Liver (tissue), 8 donors: ENCODE measurements at regions not wholly inside any gene's neighbourhood (a gene's known extent, or its start where the extent isn't known, plus 50 kb on each side); places are given as distances from the start of the nearest gene placed in this dataset.

Source experiments
- DNase-seq: peaks from one replicate; pipeline ENCODE4 v3.0.0-alpha.2; 2017; ENCODE audit warnings: low spot score
- H3K27ac ChIP-seq, 2 donors: one replicate each; pipeline ENCODE4 v1.7.0; 2013; ENCODE audit warnings: inconsistent platforms in 2 of 2, low read length in 2 of 2, control low read depth in 1 of 2, low read depth in 1 of 2, mild to moderate bottlenecking in 1 of 2
- H3K27me3 ChIP-seq, 4 donors: one replicate each; pipeline versions ENCODE4 v1.6.1 to v1.7.0; 2013; ENCODE audit warnings: low read length in 3 of 4, inconsistent platforms in 1 of 4, mild to moderate bottlenecking in 1 of 4, moderate library complexity in 1 of 4; ENCODE audit not compliant: control insufficient read depth in 4 of 4, insufficient read depth in 4 of 4
- H3K36me3 ChIP-seq, 4 donors: one replicate each; pipeline versions ENCODE4 v1.6.1 to v1.7.0; 2013; ENCODE audit warnings: low read length in 3 of 4, mild to moderate bottlenecking in 3 of 4, low read depth in 1 of 4, moderate library complexity in 1 of 4; ENCODE audit not compliant: control insufficient read depth in 4 of 4, insufficient read depth in 3 of 4
- H3K4me1 ChIP-seq, 4 donors: one replicate each; pipeline versions ENCODE4 v1.6.1 to v1.7.0; 2013; ENCODE audit warnings: low read length in 3 of 4, mild to moderate bottlenecking in 3 of 4, moderate library complexity in 1 of 4; ENCODE audit not compliant: control insufficient read depth in 4 of 4, insufficient read depth in 4 of 4
- H3K4me3 ChIP-seq, 3 donors: one replicate each; pipeline versions ENCODE4 v1.6.1 to v1.7.0; 2013; ENCODE audit warnings: low read length in 3 of 3, control low read depth in 1 of 3, low read depth in 1 of 3, mild to moderate bottlenecking in 1 of 3
- H3K9ac ChIP-seq, 2 donors: one replicate each; pipeline ENCODE4 v1.7.0; 2013; ENCODE audit warnings: low read length in 2 of 2, mild to moderate bottlenecking in 2 of 2, moderate library complexity in 2 of 2, control low read depth in 1 of 2, low read depth in 1 of 2
- H3K9me3 ChIP-seq, 4 donors: one replicate each; pipeline versions ENCODE4 v1.6.1 to v1.7.0; 2013; ENCODE audit warnings: low read length in 3 of 4; ENCODE audit not compliant: control insufficient read depth in 4 of 4
- EGR1 ChIP-seq, 2 donors: IDR thresholded peaks; 2 replicates each; pipeline ENCODE4 v1.6.1; 2016 to 2018; ENCODE audit warnings: antibody characterized with exemption in 2 of 2, low read depth in 2 of 2
- FOXA1 ChIP-seq: IDR thresholded peaks from 2 replicates; pipeline ENCODE4 v1.6.1; 2016; ENCODE audit warnings: antibody characterized with exemption
- FOXA2 ChIP-seq: IDR thresholded peaks from 2 replicates; pipeline ENCODE4 v1.6.1; 2016; ENCODE audit warnings: antibody characterized with exemption
- GABPA ChIP-seq, 2 donors: IDR thresholded peaks in 1 of 2; conservative IDR thresholded peaks in 1 of 2; 2 replicates each; pipeline ENCODE4 v1.6.1; 2016; ENCODE audit warnings: antibody characterized with exemption in 2 of 2, mild to moderate bottlenecking in 1 of 2, moderate library complexity in 1 of 2
- HNF4A ChIP-seq, 2 donors: conservative IDR thresholded peaks; 2 replicates each; pipeline ENCODE4 v1.6.1; 2016; ENCODE audit warnings: antibody characterized with exemption in 2 of 2, mild to moderate bottlenecking in 2 of 2
- HNF4G ChIP-seq: IDR thresholded peaks from 2 replicates; pipeline ENCODE4 v1.6.1; 2016; ENCODE audit warnings: antibody characterized with exemption
- JUND ChIP-seq, 2 donors: IDR thresholded peaks; 2 replicates each; pipeline ENCODE4 v1.6.1; 2016; ENCODE audit warnings: antibody characterized with exemption in 2 of 2
- NR2F2 ChIP-seq: IDR thresholded peaks from 2 replicates; pipeline ENCODE4 v1.6.1; 2016; ENCODE audit warnings: antibody characterized with exemption
- RAD21 ChIP-seq, 2 donors: IDR thresholded peaks; 2 replicates each; pipeline ENCODE4 v1.6.1; 2016; ENCODE audit warnings: antibody characterized with exemption in 2 of 2, mild to moderate bottlenecking in 2 of 2
- REST ChIP-seq: IDR thresholded peaks from 2 replicates; pipeline ENCODE4 v1.6.1; 2016; ENCODE audit warnings: antibody characterized with exemption, mild to moderate bottlenecking
- RXRA ChIP-seq, 2 donors: IDR thresholded peaks; 2 replicates each; pipeline ENCODE4 v1.6.1; 2017 to 2018; ENCODE audit warnings: antibody characterized with exemption in 2 of 2, mild to moderate bottlenecking in 1 of 2
- SP1 ChIP-seq: IDR thresholded peaks from 2 replicates; pipeline ENCODE4 v1.6.1; 2018; ENCODE audit warnings: antibody characterized with exemption, mild to moderate bottlenecking
- TAF1 ChIP-seq: conservative IDR thresholded peaks from 2 replicates; pipeline ENCODE4 v1.6.1; 2016; ENCODE audit warnings: antibody characterized with exemption, mild to moderate bottlenecking
- YY1 ChIP-seq: IDR thresholded peaks from 2 replicates; pipeline ENCODE4 v1.6.1; 2016; ENCODE audit warnings: antibody characterized with exemption, mild to moderate bottlenecking
- WGBS: extraction: QIAGEN DNeasy Blood & Tissue Kit; methylation state at CpG from one replicate; pipeline ENCODE4 v1.1.7; 2013; 5-methylcytosine and 5-hydroxymethylcytosine counted together
- TF ChIP-seq, protein P1 (sequence below): fragments of 150-350 bp; IDR thresholded peaks from 2 replicates; pipeline ENCODE4 v1.5.1; 2017; ENCODE audit warnings: improper control_type of control experiment, low read depth, low read length; ENCODE audit not compliant: missing input control
- TF ChIP-seq, protein P2 (sequence below): IDR thresholded peaks from 2 replicates; pipeline ENCODE4 v1.6.1; 2016; ENCODE audit warnings: antibody characterized with exemption
- TF ChIP-seq, protein P3 (sequence below): IDR thresholded peaks from 2 replicates; pipeline ENCODE4 v1.6.1; 2016; ENCODE audit warnings: antibody characterized with exemption
- TF ChIP-seq, protein P4 (sequence below): IDR thresholded peaks from 2 replicates; pipeline ENCODE4 v1.6.1; 2016; ENCODE audit warnings: antibody characterized with exemption
- donor health status: healthy.
- donor health status: healthy.
- donor health status: healthy.
- donor health status: healthy.
- donor health status: healthy.

- Histone ChIP-seq H3K9ac (no peak overlapping the region), H3K4me3 (no peak overlapping the region), H3K4me1 (no peaks in the 10 kb centered on the region), H3K36me3 (no peaks in the 10 kb centered on the region), H3K9me3 (peaks cover 0 to 7% (median under 1%) of the 10 kb centered on the region in 4 donors), H3K27ac (no peak overlapping the region), H3K27me3 (no peaks in the 10 kb centered on the region)
- no peak for DNase-seq
- TF ChIP-seq JUND (IDR thresholded peaks at IDR 0.05) = no peak
- TF ChIP-seq FOXA2 = no peak
- no peak for TF ChIP-seq REST
- TF ChIP-seq SP1 = no peak
- TF ChIP-seq, protein P1, sequence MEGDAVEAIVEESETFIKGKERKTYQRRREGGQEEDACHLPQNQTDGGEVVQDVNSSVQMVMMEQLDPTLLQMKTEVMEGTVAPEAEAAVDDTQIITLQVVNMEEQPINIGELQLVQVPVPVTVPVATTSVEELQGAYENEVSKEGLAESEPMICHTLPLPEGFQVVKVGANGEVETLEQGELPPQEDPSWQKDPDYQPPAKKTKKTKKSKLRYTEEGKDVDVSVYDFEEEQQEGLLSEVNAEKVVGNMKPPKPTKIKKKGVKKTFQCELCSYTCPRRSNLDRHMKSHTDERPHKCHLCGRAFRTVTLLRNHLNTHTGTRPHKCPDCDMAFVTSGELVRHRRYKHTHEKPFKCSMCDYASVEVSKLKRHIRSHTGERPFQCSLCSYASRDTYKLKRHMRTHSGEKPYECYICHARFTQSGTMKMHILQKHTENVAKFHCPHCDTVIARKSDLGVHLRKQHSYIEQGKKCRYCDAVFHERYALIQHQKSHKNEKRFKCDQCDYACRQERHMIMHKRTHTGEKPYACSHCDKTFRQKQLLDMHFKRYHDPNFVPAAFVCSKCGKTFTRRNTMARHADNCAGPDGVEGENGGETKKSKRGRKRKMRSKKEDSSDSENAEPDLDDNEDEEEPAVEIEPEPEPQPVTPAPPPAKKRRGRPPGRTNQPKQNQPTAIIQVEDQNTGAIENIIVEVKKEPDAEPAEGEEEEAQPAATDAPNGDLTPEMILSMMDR = no peak
- no peak for TF ChIP-seq NR2F2
- no peak for TF ChIP-seq RXRA (IDR thresholded peaks at IDR 0.05)
- TF ChIP-seq, protein P2, sequence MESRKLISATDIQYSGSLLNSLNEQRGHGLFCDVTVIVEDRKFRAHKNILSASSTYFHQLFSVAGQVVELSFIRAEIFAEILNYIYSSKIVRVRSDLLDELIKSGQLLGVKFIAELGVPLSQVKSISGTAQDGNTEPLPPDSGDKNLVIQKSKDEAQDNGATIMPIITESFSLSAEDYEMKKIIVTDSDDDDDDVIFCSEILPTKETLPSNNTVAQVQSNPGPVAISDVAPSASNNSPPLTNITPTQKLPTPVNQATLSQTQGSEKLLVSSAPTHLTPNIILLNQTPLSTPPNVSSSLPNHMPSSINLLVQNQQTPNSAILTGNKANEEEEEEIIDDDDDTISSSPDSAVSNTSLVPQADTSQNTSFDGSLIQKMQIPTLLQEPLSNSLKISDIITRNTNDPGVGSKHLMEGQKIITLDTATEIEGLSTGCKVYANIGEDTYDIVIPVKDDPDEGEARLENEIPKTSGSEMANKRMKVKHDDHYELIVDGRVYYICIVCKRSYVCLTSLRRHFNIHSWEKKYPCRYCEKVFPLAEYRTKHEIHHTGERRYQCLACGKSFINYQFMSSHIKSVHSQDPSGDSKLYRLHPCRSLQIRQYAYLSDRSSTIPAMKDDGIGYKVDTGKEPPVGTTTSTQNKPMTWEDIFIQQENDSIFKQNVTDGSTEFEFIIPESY = no peak
- TF ChIP-seq HNF4A (conservative IDR thresholded peaks at IDR 0.05) = no peak
- TF ChIP-seq RAD21 (IDR thresholded peaks at IDR 0.05) = no peak
- TF ChIP-seq, protein P3, sequence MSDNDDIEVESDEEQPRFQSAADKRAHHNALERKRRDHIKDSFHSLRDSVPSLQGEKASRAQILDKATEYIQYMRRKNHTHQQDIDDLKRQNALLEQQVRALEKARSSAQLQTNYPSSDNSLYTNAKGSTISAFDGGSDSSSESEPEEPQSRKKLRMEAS = no peak
- TF ChIP-seq HNF4G = no peak
- no peak for TF ChIP-seq EGR1 (IDR thresholded peaks at IDR 0.05; ENCODE audit: low read depth in 2 of 2)
- TF ChIP-seq, protein P4, sequence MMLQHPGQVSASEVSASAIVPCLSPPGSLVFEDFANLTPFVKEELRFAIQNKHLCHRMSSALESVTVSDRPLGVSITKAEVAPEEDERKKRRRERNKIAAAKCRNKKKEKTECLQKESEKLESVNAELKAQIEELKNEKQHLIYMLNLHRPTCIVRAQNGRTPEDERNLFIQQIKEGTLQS = no peak
- no peak for TF ChIP-seq YY1
- no peak for TF ChIP-seq TAF1
- TF ChIP-seq FOXA1 = no peak
- no peak for TF ChIP-seq GABPA (IDR thresholded peaks at IDR 0.05 in 1 of 2, conservative IDR thresholded peaks at IDR 0.05 in 1 of 2)
- 73% methylated on average over 2 of the region's 2 CpGs for WGBS
Measured at GRCh38 chr18:71370095-71370494, 1081.2 kb downstream of the SOCS6 start.
